Loucy (cell line): ENCODE measurements at regions not wholly inside any gene's neighbourhood (a gene's known extent, or its start where the extent isn't known, plus 50 kb on each side); places are given as distances from the start of the nearest gene placed in this dataset.

ENCODE experiments used
- CTCF ChIP-seq: fragments of 200-600 bp; sonication (generic); conservative IDR thresholded peaks from 2 replicates; pipeline ENCODE4 v1.5.1; 2014; ENCODE audit warnings: mild to moderate bottlenecking, antibody characterized with exemption, low read length
- EZH2phosphoT487 ChIP-seq: fragments of 200-600 bp; IDR thresholded peaks from 2 replicates; pipeline ENCODE4 v1.6.1; 2018; ENCODE audit warnings: antibody characterized with exemption, mild to moderate bottlenecking, moderate library complexity, borderline replicate concordance

DNA sequence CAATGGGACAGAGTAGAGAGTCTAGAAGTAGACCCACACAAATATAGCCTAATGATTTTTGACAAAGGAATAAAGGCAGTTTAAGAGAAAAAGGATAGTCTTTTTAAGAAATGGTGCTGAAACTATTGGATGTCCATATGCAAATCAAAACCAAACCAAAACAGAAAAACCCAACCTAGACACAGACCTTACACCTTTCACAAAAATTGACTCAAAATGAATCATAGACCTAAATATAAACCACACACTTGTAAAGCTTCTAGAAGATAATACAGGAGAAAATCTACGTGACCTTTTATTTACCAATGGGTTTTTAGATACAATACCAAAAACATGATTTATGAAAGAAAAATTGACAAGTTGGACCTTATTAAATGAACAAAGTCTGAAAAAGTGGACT is 66.4 kb upstream of the MPHOSPH6 start:
- TF ChIP-seq EZH2phosphoT487 (no peak), CTCF (no peak)
